ENCODE measurements at regions not wholly inside any gene's neighbourhood (a gene's known extent, or its start where the extent isn't known, plus 50 kb on each side); places are given as distances from the start of the nearest gene placed in this dataset.
"Not testable (repeated sequence)": the region's sequence is repeated elsewhere in the genome, so short reads cannot be mapped to it uniquely, and the experiment has no call there.

- no peak for DNase-seq (ENCODE audit: low read depth, low spot score)
- in situ Hi-C loops (cut with HindIII; ENCODE audit: low pct_unique_long_range_greater_than_20kb, low sequenced_read_pairs), result no loop called here
Measured at GRCh38 chr2:116095636-116096035, 1653.2 kb downstream of the DPP10 start.

- in situ Hi-C loops (cut with HindIII; ENCODE audit: low pct_unique_long_range_greater_than_20kb, low sequenced_read_pairs), result no loop called here
- DNase-seq (ENCODE audit: low read depth, low spot score), result peak; percentile 13
Measured at GRCh38 chr2:116098049-116098448, 1655.6 kb downstream of the DPP10 start.

DNA sequence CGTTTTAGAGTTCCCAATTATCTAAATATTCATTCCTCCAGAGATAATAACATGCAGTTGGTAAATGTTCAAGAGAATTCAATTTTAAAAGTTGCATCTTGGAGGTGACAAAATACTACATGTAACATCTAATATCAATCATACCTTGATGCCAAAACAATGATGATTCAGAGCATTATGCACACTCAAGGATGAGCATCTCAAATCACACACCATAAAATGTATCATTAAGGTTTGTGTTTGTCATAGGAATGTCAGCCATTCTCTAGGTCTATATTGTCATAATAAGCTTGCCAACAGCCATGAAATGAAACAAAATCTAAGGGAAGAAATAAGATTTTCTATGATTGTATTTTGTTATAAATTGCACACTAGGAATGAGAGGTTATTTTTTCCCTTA lies 1667.0 kb downstream of the DPP10 start:
- in situ Hi-C loops (cut with HindIII; ENCODE audit: low pct_unique_long_range_greater_than_20kb, low sequenced_read_pairs), result no loop called here
- no peak for DNase-seq (ENCODE audit: low read depth, low spot score)

- in situ Hi-C loops (cut with HindIII; ENCODE audit: low pct_unique_long_range_greater_than_20kb, low sequenced_read_pairs), result no loop called here
- no peak for DNase-seq (ENCODE audit: low read depth, low spot score)
Measured at GRCh38 chr2:116117845-116118244, 1675.4 kb downstream of the DPP10 start.

GRCh38 chr2:116132833-116133232 lies 1681.7 kb upstream of the DDX18 start:
- no peak for DNase-seq (ENCODE audit: low read depth, low spot score)

GRCh38 chr2:116133381-116133942 lies 1681.0 kb upstream of the DDX18 start:
- in situ Hi-C loops (cut with HindIII; ENCODE audit: low pct_unique_long_range_greater_than_20kb, low sequenced_read_pairs), result no loop called here
- no peak for DNase-seq (ENCODE audit: low read depth, low spot score)

More at GRCh38 chr2:116132833-116133232, 1681.7 kb upstream of the DDX18 start:
- in situ Hi-C loops (cut with HindIII; ENCODE audit: low pct_unique_long_range_greater_than_20kb, low sequenced_read_pairs), result no loop called here

DNA sequence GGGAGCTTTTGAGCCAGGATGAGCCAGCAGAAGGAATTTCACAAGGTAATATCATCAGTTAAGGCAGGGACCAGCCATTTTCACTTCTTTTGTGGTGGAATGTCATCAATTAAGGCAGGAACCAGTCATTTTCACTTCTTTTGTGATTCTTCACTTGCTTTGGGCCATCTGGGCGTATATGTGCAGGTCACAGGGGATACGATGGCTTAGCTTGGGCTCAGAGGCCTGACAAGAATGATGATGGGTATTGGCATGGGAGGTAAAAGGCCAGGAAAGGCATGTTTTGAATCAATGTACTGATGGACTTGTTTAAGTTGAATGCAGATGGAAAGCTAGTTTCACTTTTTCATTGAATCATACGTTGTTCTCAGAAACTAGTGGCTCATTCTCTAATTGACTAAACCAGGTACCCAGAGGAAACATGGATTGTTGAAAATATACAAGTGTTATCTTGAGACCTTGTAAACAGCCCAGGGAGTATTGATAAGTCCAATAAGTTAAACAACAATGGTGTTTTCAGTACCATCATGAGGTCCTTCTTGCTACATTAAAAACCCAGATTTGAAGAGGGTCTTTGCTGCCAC lies 1672.5 kb upstream of the DDX18 start:
- in situ Hi-C loops (cut with HindIII; ENCODE audit: low pct_unique_long_range_greater_than_20kb, low sequenced_read_pairs), result no loop called here
- DNase-seq (ENCODE audit: low read depth, low spot score), result no peak

DNA sequence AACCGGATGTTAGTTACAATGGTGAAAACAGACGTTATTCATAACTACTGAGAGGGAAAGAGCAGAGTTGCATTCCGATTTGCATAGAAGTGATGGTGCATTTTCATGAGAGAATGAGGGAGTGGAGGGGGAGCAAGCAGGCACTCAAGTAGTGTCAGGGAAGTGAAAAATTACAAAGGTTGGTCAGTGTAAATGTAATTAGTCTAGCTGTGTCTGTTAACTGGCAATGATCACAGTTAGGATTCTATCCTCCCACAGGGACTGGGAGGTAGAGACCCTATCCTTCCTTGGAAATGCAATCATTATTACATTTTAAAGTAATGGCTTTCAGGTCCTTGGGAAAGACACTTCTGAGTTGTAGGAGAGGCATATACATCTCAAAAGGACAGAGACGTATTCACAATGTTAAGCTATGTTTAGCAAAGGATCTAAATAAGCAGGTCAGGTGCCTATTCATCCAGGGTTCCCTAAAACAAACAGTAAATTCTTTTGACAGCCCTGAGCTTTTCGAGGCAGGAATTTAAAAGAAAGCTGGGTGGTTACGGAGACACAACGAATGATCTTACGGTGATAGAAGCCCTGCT lies 1671.8 kb upstream of the DDX18 start:
- in situ Hi-C loops (cut with HindIII; ENCODE audit: low pct_unique_long_range_greater_than_20kb, low sequenced_read_pairs), result no loop called here
- DNase-seq (ENCODE audit: low read depth, low spot score), result no peak

GRCh38 chr2:116145031-116145430 lies 1669.5 kb upstream of the DDX18 start:
- no peak for DNase-seq (ENCODE audit: low read depth, low spot score)
- in situ Hi-C loops (cut with HindIII; ENCODE audit: low pct_unique_long_range_greater_than_20kb, low sequenced_read_pairs), result no loop called here

DNA sequence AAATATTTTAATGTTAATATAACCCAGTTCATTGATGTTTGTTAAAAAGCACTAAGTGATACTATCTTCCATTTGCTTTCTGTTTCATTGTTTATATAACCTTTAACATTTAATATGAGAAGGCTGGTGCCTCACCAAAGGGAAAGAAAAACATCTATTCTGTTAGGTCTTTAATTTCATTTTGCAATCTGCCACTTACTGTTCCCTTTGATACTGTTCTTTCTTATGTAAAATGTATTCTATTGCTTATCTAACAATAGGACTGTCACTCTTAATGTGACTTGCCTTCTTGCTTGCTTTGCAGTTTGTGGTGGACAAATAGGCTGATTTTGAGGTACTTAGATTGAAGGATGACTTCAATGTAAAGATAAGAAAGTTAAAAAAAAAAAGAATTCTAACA lies 1666.1 kb upstream of the DDX18 start:
- in situ Hi-C loops (cut with HindIII; ENCODE audit: low pct_unique_long_range_greater_than_20kb, low sequenced_read_pairs), result no loop called here
- DNase-seq (ENCODE audit: low read depth, low spot score), result no peak

GRCh38 chr2:116153729-116154128 lies 1660.8 kb upstream of the DDX18 start:
- in situ Hi-C loops (cut with HindIII; ENCODE audit: low pct_unique_long_range_greater_than_20kb, low sequenced_read_pairs), result no loop called here
- no peak for DNase-seq (ENCODE audit: low read depth, low spot score)

DNA sequence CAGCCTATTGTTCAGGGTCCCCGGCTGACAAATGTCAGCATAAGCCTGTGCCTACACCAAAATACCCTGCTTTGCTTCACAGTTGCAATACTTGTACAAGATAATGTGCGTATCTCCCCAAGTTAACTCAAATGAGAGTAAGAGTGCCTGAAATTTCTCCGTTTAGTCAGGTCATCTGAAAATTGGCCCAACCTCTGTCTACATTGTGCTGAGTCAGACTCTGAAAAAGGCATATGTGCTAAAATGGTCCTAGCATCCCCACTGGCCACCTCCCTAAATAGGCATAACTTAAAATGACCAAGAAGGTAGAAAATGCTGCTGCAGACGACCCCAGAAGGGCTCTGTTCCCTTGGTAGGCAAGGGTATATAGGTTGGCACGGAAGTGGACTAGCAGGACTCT lies 1653.8 kb upstream of the DDX18 start:
- in situ Hi-C loops (cut with HindIII; ENCODE audit: low pct_unique_long_range_greater_than_20kb, low sequenced_read_pairs), result no loop called here
- DNase-seq (ENCODE audit: low read depth, low spot score), result no peak

DNA sequence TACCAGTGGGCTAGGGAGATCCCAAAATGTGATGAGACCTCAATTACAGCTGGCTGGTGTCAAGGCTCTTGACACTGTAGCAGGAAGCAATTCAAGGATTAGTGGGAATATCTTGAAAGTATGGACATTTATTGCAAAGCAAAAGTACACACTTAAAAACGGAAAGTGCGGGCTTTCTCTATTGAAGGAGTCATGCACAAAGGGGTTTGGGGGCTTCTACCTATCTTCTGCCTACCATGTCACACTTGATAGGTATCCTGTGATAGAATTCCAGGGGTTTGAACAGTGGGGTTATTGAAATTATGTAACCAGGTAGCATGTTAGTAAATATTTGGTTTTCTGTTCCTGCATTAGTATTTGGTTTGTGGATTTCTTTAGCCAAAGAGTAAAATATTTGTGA lies 1652.1 kb upstream of the DDX18 start:
- in situ Hi-C loops (cut with HindIII; ENCODE audit: low pct_unique_long_range_greater_than_20kb, low sequenced_read_pairs), result no loop called here

DNA sequence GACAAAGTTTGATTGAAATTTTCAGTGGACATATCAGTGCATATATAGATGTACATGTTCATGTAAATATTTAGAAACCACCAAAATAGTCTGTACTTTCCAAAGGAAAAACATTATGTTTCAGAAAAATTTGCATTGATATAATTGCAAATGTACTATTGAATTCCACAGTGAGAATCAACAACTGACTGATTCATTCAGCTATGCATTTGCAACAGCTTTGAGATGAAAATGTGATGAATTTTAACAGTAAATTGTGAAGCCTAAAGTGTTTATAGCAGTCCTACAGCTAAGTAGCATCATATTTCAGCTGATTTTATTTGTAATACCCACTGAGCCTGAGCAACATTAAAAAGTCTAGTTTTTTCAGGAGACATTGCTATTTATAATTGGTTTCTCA lies 1647.4 kb upstream of the DDX18 start:
- in situ Hi-C loops (cut with HindIII; ENCODE audit: low pct_unique_long_range_greater_than_20kb, low sequenced_read_pairs), result no loop called here
- DNase-seq (ENCODE audit: low read depth, low spot score), result no peak

More for the DNA sequence above, 1652.1 kb upstream of the DDX18 start:
- DNase-seq (ENCODE audit: low read depth, low spot score), result no peak

GRCh38 chr2:116180072-116180471 lies 1634.4 kb upstream of the DDX18 start:
- in situ Hi-C loops (cut with HindIII; ENCODE audit: low pct_unique_long_range_greater_than_20kb, low sequenced_read_pairs), result no loop called here
- no peak for DNase-seq (ENCODE audit: low read depth, low spot score)

GRCh38 chr2:116190684-116191083 lies 1623.8 kb upstream of the DDX18 start:
- in situ Hi-C loops (cut with HindIII; ENCODE audit: low pct_unique_long_range_greater_than_20kb, low sequenced_read_pairs), result not testable (repeated sequence)

DNA sequence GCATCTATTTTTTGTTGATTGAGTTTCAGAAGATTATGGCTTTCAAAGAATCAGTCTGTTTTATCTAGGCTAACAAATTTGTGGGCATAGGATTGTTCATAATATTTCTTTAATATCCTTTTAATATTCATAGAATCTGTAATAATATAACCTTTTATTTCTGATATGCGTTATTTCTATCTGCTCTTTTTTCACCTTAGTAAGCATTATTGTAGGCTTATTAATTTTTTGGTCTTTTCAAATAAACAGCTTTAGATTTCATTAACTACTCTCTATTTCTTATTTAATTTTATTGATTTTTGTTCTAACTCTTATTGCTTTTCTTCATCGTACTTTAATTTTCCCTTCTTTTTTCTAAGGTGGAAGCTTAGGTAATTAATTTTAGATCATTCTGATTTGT lies 1614.4 kb upstream of the DDX18 start:
- no peak for DNase-seq (ENCODE audit: low read depth, low spot score)
- in situ Hi-C loops (cut with HindIII; ENCODE audit: low pct_unique_long_range_greater_than_20kb, low sequenced_read_pairs), result no loop called here

More at GRCh38 chr2:116190684-116191083, 1623.8 kb upstream of the DDX18 start:
- DNase-seq (ENCODE audit: low read depth, low spot score), result not testable (repeated sequence)

DNA sequence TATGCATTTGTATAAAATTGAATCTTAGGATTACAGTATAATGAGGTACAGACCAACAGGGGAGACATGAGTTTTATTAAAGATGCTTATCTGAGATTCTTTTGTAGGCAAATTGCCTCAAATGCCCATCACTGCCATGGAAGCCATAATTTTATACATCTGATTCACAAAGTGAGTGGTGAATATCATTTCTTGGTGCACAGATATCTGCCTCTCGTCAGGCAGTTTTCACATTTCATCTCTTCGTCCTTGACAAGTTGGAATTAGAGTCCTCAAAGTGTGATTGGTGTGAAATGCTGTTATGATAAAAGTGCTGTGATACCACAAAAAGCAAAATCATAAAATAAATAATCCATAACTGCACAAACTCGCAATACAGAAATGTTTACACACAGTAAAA lies 1602.8 kb upstream of the DDX18 start:
- in situ Hi-C loops (cut with HindIII; ENCODE audit: low pct_unique_long_range_greater_than_20kb, low sequenced_read_pairs), result no loop called here

GRCh38 chr2:116222793-116223192 lies 1591.7 kb upstream of the DDX18 start:
- in situ Hi-C loops (cut with HindIII; ENCODE audit: low pct_unique_long_range_greater_than_20kb, low sequenced_read_pairs), result no loop called here
- DNase-seq (ENCODE audit: low read depth, low spot score), result no peak

More for the DNA sequence above, 1602.8 kb upstream of the DDX18 start:
- no peak for DNase-seq (ENCODE audit: low read depth, low spot score)

Measured in SK-MEL-5 (cell line).